ENCODE measurements at regions not wholly inside any gene's neighbourhood (a gene's known extent, or its start where the extent isn't known, plus 50 kb on each side); places are given as distances from the start of the nearest gene placed in this dataset.

DNA sequence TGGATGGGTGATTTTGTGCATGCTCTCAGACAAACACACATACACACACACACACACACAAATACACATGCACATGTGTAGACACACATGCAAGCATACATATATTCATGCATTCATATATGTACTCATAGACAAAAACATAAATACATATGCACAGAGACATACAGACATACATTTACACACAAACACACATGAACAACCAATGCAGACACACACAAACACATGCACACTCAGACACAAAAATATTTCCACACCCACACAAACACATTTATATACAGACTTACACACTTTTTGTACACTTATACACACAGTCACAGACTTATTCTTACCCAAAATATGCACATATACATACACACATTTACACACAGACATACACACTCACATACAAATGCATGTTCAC is 94.9 kb upstream of the NKX2-2 start:
- Mint-ChIP-seq H3K36me3 (no peaks in the 10 kb centered on the region), H3K4me1 (no peaks in the 10 kb centered on the region), H3K9me3 (peaks cover 9 to 25% (median 12%) of the 10 kb centered on the region in 7 donors), H3K4me3 (no peak overlapping the region), H3K27me3 (ENCODE audit: low read depth in 3 of 3) (peaks cover 8 to 26% (median 12%) of the 10 kb centered on the region in 3 donors), H3K27ac (no peak overlapping the region)
- Histone ChIP-seq H4K20me1 (ENCODE audit: insufficient read depth, low read length) (no peaks in the 10 kb centered on the region), H3K36me3 (replicated peaks in 1 of 2; ENCODE audit: control insufficient read depth in 1 of 2, insufficient read depth in 2 of 2, low read length in 2 of 2) (no peaks in the 10 kb centered on the region), H3K27ac (ENCODE audit: low read depth in 1 of 2, low read length in 2 of 2) (no peak overlapping the region), H3K4me2 (replicated peaks; ENCODE audit: extremely low read depth, low read length, poor library complexity, severe bottlenecking) (no peak overlapping the region), H3K4me3 (replicated peaks in 1 of 3; ENCODE audit: low read depth in 2 of 3, low read length in 3 of 3) (no peak overlapping the region), H3K27me3 (ENCODE audit: control insufficient read depth in 2 of 2, insufficient read depth in 2 of 2, low read length in 2 of 2) (no peaks in the 10 kb centered on the region), H3K79me2 (ENCODE audit: insufficient read depth, low read length) (no peaks in the 10 kb centered on the region), H3K9me3 (replicated peaks in 1 of 2; ENCODE audit: control insufficient read depth in 1 of 2, insufficient read depth in 1 of 2, low read length in 2 of 2) (peaks cover 0 to 8% of the 10 kb centered on the region in 2 donors), H2AFZ (ENCODE audit: insufficient read depth, low read depth, low read length, poor library complexity, severe bottlenecking) (no peak overlapping the region), H3K4me1 (ENCODE audit: control insufficient read depth in 1 of 2, insufficient read depth in 2 of 2, low read length in 2 of 2) (no peaks in the 10 kb centered on the region), H3K9ac (ENCODE audit: insufficient read depth, low read length, poor library complexity, severe bottlenecking) (no peak overlapping the region)
- intact Hi-C loops (cut with micrococcal nuclease) = no loop called here
- no peak for DNase-seq
- TF ChIP-seq, protein P1, sequence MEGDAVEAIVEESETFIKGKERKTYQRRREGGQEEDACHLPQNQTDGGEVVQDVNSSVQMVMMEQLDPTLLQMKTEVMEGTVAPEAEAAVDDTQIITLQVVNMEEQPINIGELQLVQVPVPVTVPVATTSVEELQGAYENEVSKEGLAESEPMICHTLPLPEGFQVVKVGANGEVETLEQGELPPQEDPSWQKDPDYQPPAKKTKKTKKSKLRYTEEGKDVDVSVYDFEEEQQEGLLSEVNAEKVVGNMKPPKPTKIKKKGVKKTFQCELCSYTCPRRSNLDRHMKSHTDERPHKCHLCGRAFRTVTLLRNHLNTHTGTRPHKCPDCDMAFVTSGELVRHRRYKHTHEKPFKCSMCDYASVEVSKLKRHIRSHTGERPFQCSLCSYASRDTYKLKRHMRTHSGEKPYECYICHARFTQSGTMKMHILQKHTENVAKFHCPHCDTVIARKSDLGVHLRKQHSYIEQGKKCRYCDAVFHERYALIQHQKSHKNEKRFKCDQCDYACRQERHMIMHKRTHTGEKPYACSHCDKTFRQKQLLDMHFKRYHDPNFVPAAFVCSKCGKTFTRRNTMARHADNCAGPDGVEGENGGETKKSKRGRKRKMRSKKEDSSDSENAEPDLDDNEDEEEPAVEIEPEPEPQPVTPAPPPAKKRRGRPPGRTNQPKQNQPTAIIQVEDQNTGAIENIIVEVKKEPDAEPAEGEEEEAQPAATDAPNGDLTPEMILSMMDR (IDR thresholded peaks at IDR 0.05) = no peak

DNA sequence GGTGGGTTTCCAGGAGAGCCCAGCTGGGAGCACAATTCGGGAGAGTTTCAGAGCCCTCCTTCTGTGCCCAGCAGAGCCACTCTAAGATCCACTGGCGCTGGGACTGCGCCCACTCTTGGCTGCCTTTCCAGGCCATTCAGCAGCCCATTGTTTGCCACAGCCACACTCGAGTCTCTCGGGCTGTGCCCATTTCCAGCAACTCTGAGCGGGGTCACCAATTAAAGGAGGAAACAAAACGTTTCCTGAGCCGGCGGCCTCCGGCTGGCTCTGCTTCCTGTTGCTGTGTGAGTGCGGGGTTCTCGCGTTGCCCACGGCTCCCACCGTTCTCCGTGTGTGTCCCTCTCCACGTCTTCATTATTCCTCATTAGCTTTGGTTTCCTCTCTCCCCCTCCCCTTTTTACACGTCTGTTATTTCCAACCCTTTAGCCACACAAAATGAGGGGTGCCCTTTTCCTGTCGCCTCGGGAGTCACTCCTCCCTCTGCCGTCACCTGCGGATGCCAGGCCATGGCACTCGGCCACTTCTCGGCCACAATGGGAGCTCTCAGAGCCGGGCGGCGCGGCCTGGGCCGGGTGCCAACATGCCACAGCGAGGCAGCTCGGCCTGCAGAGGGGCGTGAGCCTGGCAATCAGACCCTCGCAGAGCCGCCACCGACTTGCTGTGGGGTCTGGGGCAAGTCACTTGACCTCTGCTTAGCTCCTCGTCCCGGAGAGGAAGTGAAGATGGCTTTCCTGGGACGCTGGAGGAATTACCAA is 94.3 kb upstream of the NKX2-2 start:
- peaks cover 8 to 26% (median 12%) of the 10 kb centered on the region in 3 donors for H3K27me3 Mint-ChIP-seq (ENCODE audit: low read depth in 3 of 3)
- H3K79me2 ChIP-seq (ENCODE audit: insufficient read depth, low read length) = no peaks in the 10 kb centered on the region

More for the DNA sequence above, 94.3 kb upstream of the NKX2-2 start:
- Mint-ChIP-seq H3K4me3 (no peak overlapping the region), H3K36me3 (no peaks in the 10 kb centered on the region), H3K9me3 (peaks cover 9 to 28% (median 17%) of the 10 kb centered on the region in 7 donors), H3K4me1 (no peaks in the 10 kb centered on the region), H3K27ac (no peak overlapping the region)
- Histone ChIP-seq H3K4me3 (replicated peaks in 1 of 3; ENCODE audit: low read depth in 2 of 3, low read length in 3 of 3) (no peak overlapping the region), H4K20me1 (ENCODE audit: insufficient read depth, low read length) (no peaks in the 10 kb centered on the region), H3K4me1 (ENCODE audit: control insufficient read depth in 1 of 2, insufficient read depth in 2 of 2, low read length in 2 of 2) (no peaks in the 10 kb centered on the region), H3K9me3 (replicated peaks in 1 of 2; ENCODE audit: control insufficient read depth in 1 of 2, insufficient read depth in 1 of 2, low read length in 2 of 2) (peaks cover 0 to 8% of the 10 kb centered on the region in 2 donors), H3K27me3 (ENCODE audit: control insufficient read depth in 2 of 2, insufficient read depth in 2 of 2, low read length in 2 of 2) (no peaks in the 10 kb centered on the region), H3K36me3 (replicated peaks in 1 of 2; ENCODE audit: control insufficient read depth in 1 of 2, insufficient read depth in 2 of 2, low read length in 2 of 2) (no peaks in the 10 kb centered on the region), H3K4me2 (replicated peaks; ENCODE audit: extremely low read depth, low read length, poor library complexity, severe bottlenecking) (no peak overlapping the region), H2AFZ (ENCODE audit: insufficient read depth, low read depth, low read length, poor library complexity, severe bottlenecking) (no peak overlapping the region), H3K9ac (ENCODE audit: insufficient read depth, low read length, poor library complexity, severe bottlenecking) (no peak overlapping the region), H3K27ac (ENCODE audit: low read depth in 1 of 2, low read length in 2 of 2) (no peak overlapping the region)
- TF ChIP-seq, protein P1 (IDR thresholded peaks at IDR 0.05) = no peak
- 57% methylated on average over 36 of the region's 38 CpGs for WGBS (ENCODE audit: insufficient coverage)
- intact Hi-C loops (cut with micrococcal nuclease) = no loop called here
- DNase-seq = no peak

All from CD14-positive monocyte (primary cell).